ENCODE measurements at regions not wholly inside any gene's neighbourhood (a gene's known extent, or its start where the extent isn't known, plus 50 kb on each side); places are given as distances from the start of the nearest gene placed in this dataset.

GRCh38 chr2:114049826-114050225 is 159.9 kb downstream of the ACTR3 start:
- TF ChIP-seq POLR2A (IDR thresholded peaks at IDR 0.05; ENCODE audit: low read length) = no peak
- TF ChIP-seq, protein P1, sequence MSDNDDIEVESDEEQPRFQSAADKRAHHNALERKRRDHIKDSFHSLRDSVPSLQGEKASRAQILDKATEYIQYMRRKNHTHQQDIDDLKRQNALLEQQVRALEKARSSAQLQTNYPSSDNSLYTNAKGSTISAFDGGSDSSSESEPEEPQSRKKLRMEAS (IDR thresholded peaks at IDR 0.05) = no peak

All from A549 (cell line).